ENCODE measurements at regions not wholly inside any gene's neighbourhood (a gene's known extent, or its start where the extent isn't known, plus 50 kb on each side); places are given as distances from the start of the nearest gene placed in this dataset.

DNA sequence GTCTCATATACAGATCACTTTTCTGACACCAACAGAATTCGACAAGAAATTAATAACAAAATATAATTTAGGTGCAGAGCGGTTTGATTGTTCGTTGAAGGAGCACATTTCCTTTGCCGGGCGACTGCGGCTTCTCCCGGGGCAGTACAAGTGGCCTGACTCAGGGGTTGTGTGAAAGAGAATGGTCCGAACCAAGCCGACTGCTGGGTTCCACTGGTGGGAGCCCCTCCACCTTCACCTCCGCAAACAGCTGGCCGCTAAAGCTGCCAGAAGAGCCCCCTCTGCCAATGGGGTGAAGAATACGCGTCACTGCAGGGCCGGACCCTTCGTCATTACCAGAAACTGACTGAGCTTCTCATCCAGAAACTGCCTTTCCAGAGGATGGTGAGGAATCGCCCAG, 156.0 kb upstream of the IFNE start:
- H3K4me3 ChIP-seq (ENCODE audit: low read length): no peak overlapping the region
- no peak for TF ChIP-seq CTCF (conservative IDR thresholded peaks at IDR 0.05; ENCODE audit: low read length)
- no peak for DNase-seq (ENCODE audit: low read depth)

GRCh38 chr9:21653091-21653490, 149.3 kb upstream of the MTAP start:
- DNase-seq (ENCODE audit: low read depth): peak; percentile 45
- H3K4me3 ChIP-seq (ENCODE audit: low read length): no peak overlapping the region
- TF ChIP-seq CTCF (conservative IDR thresholded peaks at IDR 0.05; ENCODE audit: low read length): no peak

GRCh38 chr9:21653589-21653988, 148.8 kb upstream of the MTAP start:
- no peak for TF ChIP-seq CTCF (conservative IDR thresholded peaks at IDR 0.05; ENCODE audit: low read length)
- no peak for DNase-seq (ENCODE audit: low read depth)
- H3K4me3 ChIP-seq (ENCODE audit: low read length): no peak overlapping the region

DNA sequence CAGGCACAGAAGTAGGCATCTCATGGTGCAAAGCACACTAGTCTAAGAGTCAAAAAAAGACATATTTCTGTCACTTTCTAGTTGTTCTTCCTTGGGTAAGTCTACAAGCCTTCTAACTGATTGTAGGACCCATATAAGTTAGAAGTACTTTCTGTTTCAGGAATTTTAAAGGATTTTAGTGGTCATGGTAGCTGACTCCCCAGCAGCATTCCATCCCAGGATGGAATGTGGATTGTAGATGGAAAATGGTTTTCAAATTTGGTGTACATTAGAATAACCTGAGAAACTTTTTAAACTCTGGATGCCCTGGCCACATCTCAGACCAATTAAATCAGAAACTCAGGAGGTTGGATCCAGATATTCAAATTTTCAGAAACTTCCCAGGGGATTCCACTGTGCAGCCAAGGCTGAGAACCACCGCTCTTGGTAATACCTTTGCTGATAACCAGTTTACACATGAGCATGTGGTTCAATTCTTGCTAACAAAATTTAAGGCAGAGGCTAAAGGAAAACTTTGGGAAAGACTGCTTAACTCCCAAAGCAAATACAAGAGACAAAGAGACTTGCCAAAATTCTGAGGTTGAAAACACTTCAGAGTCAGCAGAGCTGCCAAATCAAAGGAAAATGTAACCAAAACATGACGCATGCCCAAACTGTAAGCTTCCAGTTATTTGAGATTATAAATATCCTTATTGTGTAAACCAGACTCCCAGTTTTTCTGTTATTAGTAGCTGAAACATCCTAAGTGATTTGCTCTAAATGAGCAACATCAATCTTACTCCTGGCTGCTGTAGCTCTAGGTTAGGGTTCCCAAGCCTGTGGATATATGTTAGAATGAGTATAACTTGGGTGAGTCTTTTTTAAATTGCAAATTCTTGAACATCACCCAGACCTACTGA, 145.4 kb upstream of the MTAP start:
- DNase-seq (ENCODE audit: low read depth): peak; percentile 89
- H3K4me3 ChIP-seq (ENCODE audit: low read length): no peak overlapping the region
- TF ChIP-seq CTCF (conservative IDR thresholded peaks at IDR 0.05; ENCODE audit: low read length): no peak

GRCh38 chr9:21657966-21658667, 144.3 kb upstream of the MTAP start:
- peak; percentile 62 for DNase-seq (ENCODE audit: low read depth)
- H3K4me3 ChIP-seq (ENCODE audit: low read length): no peak overlapping the region
- no peak for TF ChIP-seq CTCF (conservative IDR thresholded peaks at IDR 0.05; ENCODE audit: low read length)

- H3K4me3 ChIP-seq (ENCODE audit: low read length): no peak overlapping the region
- TF ChIP-seq CTCF (conservative IDR thresholded peaks at IDR 0.05; ENCODE audit: low read length): no peak
- peak; percentile 61 for DNase-seq (ENCODE audit: low read depth)
Measured at GRCh38 chr9:21660976-21661375, 141.5 kb upstream of the MTAP start.

- peak; percentile 83 for DNase-seq (ENCODE audit: low read depth)
- TF ChIP-seq CTCF (conservative IDR thresholded peaks at IDR 0.05; ENCODE audit: low read length): no peak
- no peak overlapping the region for H3K4me3 ChIP-seq (ENCODE audit: low read length)
Measured at GRCh38 chr9:21661626-21662025, 140.8 kb upstream of the MTAP start.
